GM12873 (cell line): ENCODE measurements at regions not wholly inside any gene's neighbourhood (a gene's known extent, or its start where the extent isn't known, plus 50 kb on each side); places are given as distances from the start of the nearest gene placed in this dataset.

Experiments
- CTCF ChIP-seq: IDR thresholded peaks from 2 replicates; pipeline ENCODE4 v1.5.1; 2012; ENCODE audit warnings: low read depth, mild to moderate bottlenecking, moderate library complexity, low read length, control low read depth; ENCODE audit not compliant: insufficient read depth; ENCODE audit errors: missing control alignments

GRCh38 chr4:81632581-81633299 lies 161.0 kb upstream of the RASGEF1B start:
- no peak for TF ChIP-seq CTCF

- no peak for TF ChIP-seq CTCF
Measured at GRCh38 chr4:81631958-81632441, 160.3 kb upstream of the RASGEF1B start.

- no peak for TF ChIP-seq CTCF
Measured at GRCh38 chr4:81629366-81629765, 157.7 kb upstream of the RASGEF1B start.

GRCh38 chr4:81628489-81628888 lies 156.8 kb upstream of the RASGEF1B start:
- TF ChIP-seq CTCF: no peak

- no peak for TF ChIP-seq CTCF
Measured at GRCh38 chr4:81627590-81627989, 155.9 kb upstream of the RASGEF1B start.

GRCh38 chr4:81626851-81627250 lies 155.1 kb upstream of the RASGEF1B start:
- TF ChIP-seq CTCF: no peak

GRCh38 chr4:81625422-81626417 lies 154.0 kb upstream of the RASGEF1B start:
- TF ChIP-seq CTCF: no peak
